ENCODE measurements at regions not wholly inside any gene's neighbourhood (a gene's known extent, or its start where the extent isn't known, plus 50 kb on each side); places are given as distances from the start of the nearest gene placed in this dataset.

GRCh38 chr2:8440029-8440778, 241.7 kb upstream of the ID2 start:
- no peak for TF ChIP-seq ZNF274 (IDR thresholded peaks at IDR 0.05; ENCODE audit: low read depth, low read length)
- no peak for TF ChIP-seq SUZ12 (IDR thresholded peaks at IDR 0.05; ENCODE audit: extremely low read depth, insufficient read depth, insufficient read length)

Measured in NT2/D1 (cell line).